Activated CD4-positive, alpha-beta memory T cell treated with anti-CD3 and anti-CD28 coated beads for 36 hours (primary cell): ENCODE measurements at regions not wholly inside any gene's neighbourhood (a gene's known extent, or its start where the extent isn't known, plus 50 kb on each side); places are given as distances from the start of the nearest gene placed in this dataset.

Source experiments
- CTCF ChIA-PET: fragments of 350-600 bp; sonication (Branson Sonifier 250); formaldehyde crosslinking; loops from one replicate; lab custom pipeline; 2021; ENCODE audit warnings: antibody characterized with exemption, inconsistent platforms; lab: Charles Lee
- POLR2A ChIA-PET: fragments of 350-600 bp; sonication (Branson Sonifier 250); formaldehyde crosslinking; loops from one replicate; lab custom pipeline; 2021; ENCODE audit warnings: antibody characterized with exemption; lab: Charles Lee
- DNase-seq: peaks from one replicate; pipeline ENCODE4 v3.0.0-alpha.2; 2020
- H3K27ac Mint-ChIP-seq: one replicate; pipeline ENCODE4 v1.8.0; 2021; ENCODE audit warnings: mixed read lengths
- H3K27me3 Mint-ChIP-seq: one replicate; pipeline ENCODE4 v1.8.0; 2021; ENCODE audit warnings: mixed read lengths
- H3K36me3 Mint-ChIP-seq: one replicate; pipeline ENCODE4 v1.8.0; 2021; ENCODE audit warnings: mixed read lengths
- H3K4me1 Mint-ChIP-seq: one replicate; pipeline ENCODE4 v1.8.0; 2021; ENCODE audit warnings: low read depth, mixed read lengths
- H3K4me3 Mint-ChIP-seq: one replicate; pipeline ENCODE4 v1.8.0; 2021; ENCODE audit warnings: mild to moderate bottlenecking, mixed read lengths
- H3K9me3 Mint-ChIP-seq: one replicate; pipeline ENCODE4 v1.8.0; 2021; ENCODE audit warnings: mixed read lengths
- intact Hi-C: fragments of 100-400 bp; cut with micrococcal nuclease; formaldehyde crosslinking; loops from one replicate; pipeline ENCODE4 v1.15.1; 2023

DNA sequence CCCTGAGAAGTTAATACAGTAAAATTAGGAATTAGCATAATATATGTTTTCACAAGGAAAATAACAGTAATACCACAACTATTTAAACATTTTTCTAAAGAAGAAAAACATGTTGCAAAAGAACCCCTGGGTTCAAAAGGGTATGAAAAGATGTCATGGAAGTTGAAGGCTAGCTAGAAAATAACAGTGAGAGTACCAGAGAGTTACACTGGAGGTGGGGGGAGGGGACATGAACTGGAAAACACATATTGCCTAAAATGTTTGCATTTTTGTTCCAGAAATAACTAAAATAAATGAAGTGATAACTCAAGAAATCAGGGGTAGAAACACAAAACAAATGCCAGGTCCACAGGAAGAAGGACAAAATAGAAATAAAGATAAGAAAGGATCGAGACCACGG lies 336.6 kb upstream of the MAD2L1 start:
- POLR2A ChIA-PET: no interaction called here
- intact Hi-C loops: no loop called here
- H3K27ac Mint-ChIP-seq: no peak overlapping the region
- no peaks in the 10 kb centered on the region for H3K4me1 Mint-ChIP-seq
- H3K4me3 Mint-ChIP-seq: no peak overlapping the region
- no peak for DNase-seq
- H3K36me3 Mint-ChIP-seq: no peaks in the 10 kb centered on the region
- CTCF ChIA-PET: no interaction called here
- no peaks in the 10 kb centered on the region for H3K27me3 Mint-ChIP-seq
- H3K9me3 Mint-ChIP-seq: peaks cover 6% of the 10 kb centered on the region

DNA sequence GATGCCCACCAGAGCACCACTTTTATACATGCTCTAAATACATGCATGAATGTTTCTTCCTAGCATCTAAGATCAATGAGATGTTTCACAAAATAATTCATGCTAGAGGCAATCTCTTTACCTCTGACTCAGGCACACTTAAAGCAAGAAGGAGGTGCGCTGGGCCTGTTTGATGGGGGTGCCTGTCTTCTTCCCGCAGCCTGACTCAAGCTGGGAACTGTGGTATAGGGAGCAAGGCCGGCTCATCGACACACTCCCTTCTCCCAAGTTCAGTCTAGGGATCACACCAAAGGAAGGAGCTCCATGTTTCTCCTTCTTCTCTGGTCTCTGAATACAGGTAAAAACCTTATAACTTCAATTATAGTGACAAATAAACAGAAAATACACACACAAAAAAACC lies 333.8 kb upstream of the MAD2L1 start:
- no peaks in the 10 kb centered on the region for H3K9me3 Mint-ChIP-seq
- CTCF ChIA-PET: no interaction called here
- no peaks in the 10 kb centered on the region for H3K36me3 Mint-ChIP-seq
- no peaks in the 10 kb centered on the region for H3K27me3 Mint-ChIP-seq
- no peak overlapping the region for H3K27ac Mint-ChIP-seq
- no peaks in the 10 kb centered on the region for H3K4me1 Mint-ChIP-seq
- H3K4me3 Mint-ChIP-seq: no peak overlapping the region
- DNase-seq: no peak
- POLR2A ChIA-PET: no interaction called here
- intact Hi-C loops: no loop called here

DNA sequence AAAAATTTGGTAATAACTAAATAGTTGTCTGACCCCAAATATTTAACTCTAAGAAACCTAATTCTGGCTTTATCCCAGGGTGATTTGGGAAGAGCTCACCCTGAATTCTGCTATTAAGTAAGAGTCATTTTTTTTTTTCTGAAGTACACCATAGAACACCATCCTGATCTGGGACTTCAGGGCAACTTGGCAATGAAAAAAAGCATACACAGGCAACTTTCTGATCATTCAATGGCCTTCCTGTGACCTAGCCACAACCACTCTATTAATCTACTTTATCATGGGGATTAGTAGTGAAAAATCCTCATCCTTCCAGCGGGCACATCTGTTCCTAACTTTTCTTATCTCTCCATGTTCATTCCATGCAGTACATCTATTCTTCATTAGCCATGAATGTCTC lies 333.2 kb upstream of the MAD2L1 start:
- ChIA-PET CTCF (no interaction called here), POLR2A (no interaction called here)
- H3K27ac Mint-ChIP-seq: no peak overlapping the region
- no peaks in the 10 kb centered on the region for H3K4me1 Mint-ChIP-seq
- intact Hi-C loops: no loop called here
- no peaks in the 10 kb centered on the region for H3K9me3 Mint-ChIP-seq
- no peak overlapping the region for H3K4me3 Mint-ChIP-seq
- no peaks in the 10 kb centered on the region for H3K36me3 Mint-ChIP-seq
- H3K27me3 Mint-ChIP-seq: no peaks in the 10 kb centered on the region
- DNase-seq: no peak

DNA sequence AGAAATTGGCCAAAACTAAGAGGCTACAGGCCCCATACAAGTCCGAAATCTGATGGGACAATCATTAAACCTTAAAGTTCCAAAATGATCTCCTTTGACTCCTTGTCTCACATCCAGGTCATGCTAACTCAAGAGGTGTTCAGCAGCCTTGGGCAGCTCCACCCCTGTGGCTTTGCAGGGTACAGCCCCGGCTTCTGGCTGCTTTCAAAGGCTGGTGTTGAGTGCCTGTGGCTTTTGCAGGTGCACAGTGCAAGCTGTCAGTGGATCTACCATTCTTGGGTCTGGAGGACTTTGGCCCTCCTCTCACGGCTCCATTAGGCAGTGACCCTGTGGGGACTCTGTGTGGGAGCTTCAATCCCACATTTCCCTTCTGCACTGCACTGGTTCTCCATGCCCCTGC lies 329.1 kb upstream of the MAD2L1 start:
- no peaks in the 10 kb centered on the region for H3K36me3 Mint-ChIP-seq
- H3K27ac Mint-ChIP-seq: no peak overlapping the region
- H3K4me3 Mint-ChIP-seq: no peak overlapping the region
- DNase-seq: no peak
- CTCF ChIA-PET: no interaction called here
- POLR2A ChIA-PET: no interaction called here
- H3K27me3 Mint-ChIP-seq: no peaks in the 10 kb centered on the region
- no peaks in the 10 kb centered on the region for H3K9me3 Mint-ChIP-seq
- intact Hi-C loops: no loop called here
- H3K4me1 Mint-ChIP-seq: no peaks in the 10 kb centered on the region

DNA sequence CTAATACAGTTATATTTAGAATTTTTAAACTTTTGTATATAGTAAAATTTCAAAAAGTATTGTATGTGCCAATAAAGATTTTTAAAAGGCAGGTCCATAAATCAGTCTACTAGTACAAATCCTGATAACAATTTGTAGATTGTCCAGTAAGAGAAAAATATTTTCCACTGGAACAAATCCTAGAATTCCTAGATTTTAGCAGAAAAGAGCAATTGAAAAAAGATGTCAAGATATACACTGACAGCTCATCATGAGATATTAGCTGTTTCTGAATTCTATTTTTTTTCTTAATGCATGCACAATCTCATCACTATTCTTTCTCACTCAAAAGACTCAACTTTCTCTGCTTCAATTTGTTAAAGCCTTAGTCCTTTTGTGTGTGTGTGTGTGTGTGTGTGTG lies 289.2 kb upstream of the MAD2L1 start:
- ChIA-PET CTCF (no interaction called here), POLR2A (no interaction called here)
- no peaks in the 10 kb centered on the region for H3K9me3 Mint-ChIP-seq
- H3K27me3 Mint-ChIP-seq: no peaks in the 10 kb centered on the region
- intact Hi-C loops: no loop called here
- no peak overlapping the region for H3K27ac Mint-ChIP-seq
- no peaks in the 10 kb centered on the region for H3K36me3 Mint-ChIP-seq
- no peaks in the 10 kb centered on the region for H3K4me1 Mint-ChIP-seq
- no peak overlapping the region for H3K4me3 Mint-ChIP-seq
- DNase-seq: no peak

DNA sequence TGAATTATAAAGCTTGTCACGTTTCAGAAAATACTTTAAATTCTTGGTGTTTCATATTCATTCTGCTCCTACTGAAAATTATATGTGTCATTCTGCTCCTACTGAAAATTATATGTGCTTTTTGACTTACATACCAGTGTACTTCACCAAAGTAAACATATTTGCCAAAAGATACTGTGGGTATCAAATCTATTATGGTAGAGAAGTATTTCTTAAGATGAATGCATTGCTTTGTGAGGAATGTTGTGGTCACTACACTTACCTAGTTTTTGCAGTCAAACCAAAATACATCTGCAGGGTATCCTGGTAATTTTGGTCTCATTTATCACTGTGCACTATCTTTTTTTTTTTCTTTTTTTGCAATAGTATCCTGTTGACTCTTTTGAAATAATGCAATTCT lies 287.7 kb upstream of the MAD2L1 start:
- ChIA-PET CTCF (no interaction called here), POLR2A (no interaction called here)
- Mint-ChIP-seq H3K4me3 (no peak overlapping the region), H3K36me3 (no peaks in the 10 kb centered on the region), H3K4me1 (no peaks in the 10 kb centered on the region), H3K27me3 (no peaks in the 10 kb centered on the region), H3K9me3 (no peaks in the 10 kb centered on the region), H3K27ac (no peak overlapping the region)
- intact Hi-C loops: no loop called here
- no peak for DNase-seq

DNA sequence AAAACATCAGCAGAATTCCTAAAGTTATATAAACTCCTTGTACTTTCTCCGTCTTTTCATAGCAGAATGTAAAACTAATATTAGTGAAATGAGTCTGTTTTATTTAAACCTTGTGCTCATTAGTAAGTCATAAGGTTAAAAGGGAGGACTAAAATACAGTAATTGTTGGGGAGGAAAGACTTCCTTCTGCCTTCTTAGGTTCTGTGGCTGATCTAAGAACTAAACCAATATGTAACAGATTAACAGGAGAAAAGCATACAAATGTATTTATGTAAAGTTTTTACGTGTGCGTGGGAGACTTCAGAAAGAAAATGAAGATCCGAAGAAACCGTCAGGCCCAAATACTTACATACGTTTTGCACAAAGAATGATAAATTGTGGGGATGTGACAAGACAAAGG lies 286.6 kb upstream of the MAD2L1 start:
- no peak overlapping the region for H3K27ac Mint-ChIP-seq
- no peak for DNase-seq
- no peaks in the 10 kb centered on the region for H3K4me1 Mint-ChIP-seq
- no peaks in the 10 kb centered on the region for H3K9me3 Mint-ChIP-seq
- no peaks in the 10 kb centered on the region for H3K27me3 Mint-ChIP-seq
- ChIA-PET POLR2A (no interaction called here), CTCF (no interaction called here)
- no peaks in the 10 kb centered on the region for H3K36me3 Mint-ChIP-seq
- H3K4me3 Mint-ChIP-seq: no peak overlapping the region
- intact Hi-C loops: no loop called here

DNA sequence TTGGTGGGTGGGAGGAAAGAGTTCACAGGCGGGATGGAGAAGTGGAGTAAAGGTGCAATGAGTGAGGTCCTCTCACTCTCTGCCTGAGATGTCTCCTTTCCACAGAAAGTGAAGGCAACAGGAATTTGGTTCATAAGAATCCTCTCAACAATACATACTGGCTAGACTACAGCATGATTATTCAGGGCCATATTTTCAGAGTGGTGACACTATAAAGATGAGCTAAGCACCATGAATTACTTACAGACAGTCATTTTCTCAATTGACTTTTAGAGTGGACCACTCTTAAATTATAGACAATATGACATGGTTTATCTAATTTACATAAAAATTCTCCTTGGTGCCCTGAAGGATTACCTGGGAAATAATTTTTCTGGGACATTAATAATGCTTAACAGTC lies 286.1 kb upstream of the MAD2L1 start:
- H3K9me3 Mint-ChIP-seq: no peaks in the 10 kb centered on the region
- no peak overlapping the region for H3K4me3 Mint-ChIP-seq
- ChIA-PET POLR2A (no interaction called here), CTCF (no interaction called here)
- intact Hi-C loops: no loop called here
- H3K4me1 Mint-ChIP-seq: no peaks in the 10 kb centered on the region
- H3K27ac Mint-ChIP-seq: no peak overlapping the region
- no peaks in the 10 kb centered on the region for H3K27me3 Mint-ChIP-seq
- no peaks in the 10 kb centered on the region for H3K36me3 Mint-ChIP-seq
- no peak for DNase-seq

DNA sequence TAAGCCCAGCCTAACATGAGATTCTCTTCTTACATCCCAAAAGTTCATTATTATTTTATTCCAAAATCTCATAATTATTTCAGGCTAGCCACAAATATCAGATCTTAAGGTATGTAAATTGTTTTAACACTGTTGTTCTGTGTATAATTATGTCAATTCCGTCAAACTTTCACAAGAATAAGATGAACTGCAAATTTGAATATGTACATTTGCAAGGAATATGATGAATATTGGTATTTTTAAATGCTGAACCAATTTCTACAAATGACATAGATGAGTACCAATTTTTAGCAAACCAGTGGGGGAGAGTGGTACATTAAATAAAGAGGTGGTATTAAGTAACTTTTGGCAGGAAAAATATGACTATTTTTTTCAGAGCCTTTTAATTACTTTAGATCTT lies 282.3 kb upstream of the MAD2L1 start:
- intact Hi-C loops: no loop called here
- no peaks in the 10 kb centered on the region for H3K27me3 Mint-ChIP-seq
- DNase-seq: no peak
- H3K36me3 Mint-ChIP-seq: no peaks in the 10 kb centered on the region
- CTCF ChIA-PET: no interaction called here
- no peak overlapping the region for H3K27ac Mint-ChIP-seq
- H3K4me1 Mint-ChIP-seq: no peaks in the 10 kb centered on the region
- no peaks in the 10 kb centered on the region for H3K9me3 Mint-ChIP-seq
- no peak overlapping the region for H3K4me3 Mint-ChIP-seq
- POLR2A ChIA-PET: no interaction called here

DNA sequence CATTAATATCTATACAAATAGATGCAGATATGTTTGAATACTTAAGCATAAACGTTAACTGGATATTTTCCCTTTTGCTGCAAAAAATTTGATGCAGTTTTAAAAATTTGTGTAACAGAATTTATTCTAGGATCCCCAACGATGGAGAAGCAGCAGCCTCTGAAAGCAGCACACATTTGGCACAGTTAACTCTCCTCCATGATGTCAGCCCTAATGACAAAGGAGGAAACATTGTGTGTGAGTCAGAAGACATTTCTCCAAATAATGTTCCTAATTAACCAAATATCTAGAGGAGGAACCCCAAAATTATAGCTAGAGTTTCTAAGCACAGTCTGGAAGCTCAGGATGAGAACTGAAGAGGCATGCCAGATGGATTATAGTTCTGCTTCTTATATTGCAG lies 281.9 kb upstream of the MAD2L1 start:
- Mint-ChIP-seq H3K4me3 (no peak overlapping the region), H3K4me1 (no peaks in the 10 kb centered on the region), H3K36me3 (no peaks in the 10 kb centered on the region), H3K9me3 (no peaks in the 10 kb centered on the region), H3K27me3 (no peaks in the 10 kb centered on the region), H3K27ac (no peak overlapping the region)
- CTCF ChIA-PET: no interaction called here
- intact Hi-C loops: no loop called here
- DNase-seq: no peak
- POLR2A ChIA-PET: no interaction called here

DNA sequence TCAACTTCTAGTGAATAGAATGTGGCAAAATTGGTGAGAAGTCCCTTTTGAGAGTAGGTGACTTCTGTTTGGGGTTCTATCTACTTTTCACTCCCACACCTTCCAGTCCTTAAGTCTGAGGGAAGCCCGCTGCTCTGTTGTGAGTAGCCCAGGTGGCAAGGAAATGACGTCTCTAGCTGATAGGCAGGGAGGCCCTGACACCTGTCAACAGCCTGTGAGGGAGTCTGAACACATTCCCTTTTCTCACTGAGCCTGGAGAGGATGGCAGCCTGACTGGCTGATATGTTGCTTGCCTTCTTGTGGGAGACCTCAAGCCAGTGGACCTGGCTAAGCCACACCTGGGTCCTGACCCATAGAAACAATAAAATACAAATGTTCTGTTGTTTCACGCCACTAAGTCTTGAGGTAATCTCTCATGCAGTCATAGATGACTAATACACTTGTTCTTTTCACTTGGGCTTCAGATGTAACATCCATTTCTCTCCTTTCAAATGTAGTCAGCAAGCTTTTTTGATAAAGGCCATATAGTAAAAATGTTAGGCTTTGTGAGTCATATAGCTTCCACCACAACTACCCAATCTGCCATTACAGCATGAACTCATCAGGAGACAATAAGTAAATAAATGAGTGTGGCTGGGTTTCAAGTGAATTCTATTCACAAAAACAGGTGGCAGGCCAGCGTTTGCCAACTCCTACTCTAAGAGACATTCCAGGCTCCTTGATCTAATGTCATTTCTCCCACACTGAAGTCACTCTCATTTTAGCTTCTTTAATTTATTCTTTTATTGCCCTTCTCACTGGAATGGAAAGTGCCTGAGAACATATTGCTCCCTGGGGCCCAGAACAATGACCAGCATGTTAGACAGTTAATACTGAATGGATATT lies 265.1 kb upstream of the MAD2L1 start:
- no peaks in the 10 kb centered on the region for H3K27me3 Mint-ChIP-seq
- no peaks in the 10 kb centered on the region for H3K9me3 Mint-ChIP-seq
- H3K36me3 Mint-ChIP-seq: no peaks in the 10 kb centered on the region
- ChIA-PET CTCF (no interaction called here), POLR2A (no interaction called here)
- DNase-seq: peak; percentile 36
- intact Hi-C loops: no loop called here
- H3K4me1 Mint-ChIP-seq: peaks cover 11% of the 10 kb centered on the region
- H3K4me3 Mint-ChIP-seq: no peak overlapping the region
- peak overlapping the region; percentile 28 for H3K27ac Mint-ChIP-seq

DNA sequence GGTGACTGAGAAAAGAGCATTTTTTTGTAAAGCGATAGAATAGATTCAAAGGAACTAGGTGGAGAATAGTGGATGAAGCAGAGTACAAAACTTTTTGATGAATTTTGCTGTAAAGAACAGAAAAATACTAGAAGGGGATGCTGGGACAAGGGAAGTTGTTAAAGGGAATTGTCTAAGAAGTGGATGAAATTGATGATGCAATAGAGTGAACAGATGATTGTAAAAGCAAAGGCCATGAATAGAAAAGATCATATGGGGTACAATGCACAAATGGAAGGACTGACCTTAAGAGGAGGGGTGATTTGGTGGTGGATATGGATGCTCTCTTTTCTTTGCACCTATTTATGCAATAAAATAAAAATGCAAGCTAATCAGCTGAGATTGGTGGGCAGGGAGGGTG lies 262.7 kb upstream of the MAD2L1 start:
- Mint-ChIP-seq H3K4me3 (no peak overlapping the region), H3K36me3 (no peaks in the 10 kb centered on the region), H3K27ac (no peak overlapping the region), H3K9me3 (no peaks in the 10 kb centered on the region), H3K4me1 (peaks cover 11% of the 10 kb centered on the region), H3K27me3 (no peaks in the 10 kb centered on the region)
- no peak for DNase-seq
- intact Hi-C loops: no loop called here
- ChIA-PET POLR2A (no interaction called here), CTCF (no interaction called here)

DNA sequence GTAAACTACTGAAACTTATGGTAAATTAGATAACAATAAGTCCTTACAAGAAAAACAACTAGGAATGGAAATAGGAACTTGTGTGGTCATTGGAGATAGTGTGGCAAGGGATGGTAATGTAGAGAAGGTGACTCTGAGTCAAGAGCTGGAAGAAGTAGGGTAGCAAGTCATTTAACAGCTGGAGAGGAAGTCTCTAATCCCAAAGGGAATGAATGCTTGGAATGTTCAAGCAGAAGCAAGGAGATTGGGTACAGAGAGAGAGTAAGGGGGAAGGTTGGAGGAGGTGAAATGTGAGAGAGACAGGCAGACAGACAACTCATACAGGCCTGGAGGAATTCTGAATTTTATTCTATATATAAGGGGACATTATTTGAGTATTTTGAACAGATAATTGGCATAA lies 260.6 kb upstream of the MAD2L1 start:
- ChIA-PET CTCF (no interaction called here), POLR2A (no interaction called here)
- Mint-ChIP-seq H3K36me3 (no peaks in the 10 kb centered on the region), H3K27me3 (no peaks in the 10 kb centered on the region), H3K9me3 (no peaks in the 10 kb centered on the region), H3K4me3 (no peak overlapping the region), H3K27ac (no peak overlapping the region), H3K4me1 (peaks cover 11% of the 10 kb centered on the region)
- intact Hi-C loops: no loop called here
- no peak for DNase-seq
